Hepatocyte (in vitro differentiated cells): ENCODE measurements at regions not wholly inside any gene's neighbourhood (a gene's known extent, or its start where the extent isn't known, plus 50 kb on each side); places are given as distances from the start of the nearest gene placed in this dataset.

ENCODE experiments used
- CTCF ChIP-seq: fragments of 200-600 bp; sonication (generic); IDR thresholded peaks from 2 replicates; pipeline ENCODE4 v1.5.1; 2016; ENCODE audit warnings: antibody characterized with exemption, mild to moderate bottlenecking; ENCODE audit not compliant: poor library complexity
- EZH2 ChIP-seq: fragments of 200-600 bp; sonication (generic); IDR thresholded peaks from 2 replicates; pipeline ENCODE4 v1.6.1; 2016; ENCODE audit warnings: antibody characterized with exemption, mild to moderate bottlenecking, borderline replicate concordance

GRCh38 chr5:176131771-176132170, 106.5 kb upstream of the SIMC1 start:
- no peak for TF ChIP-seq CTCF
- no peak for TF ChIP-seq EZH2
